Astrocyte (in vitro differentiated cells and primary cell): ENCODE measurements at regions not wholly inside any gene's neighbourhood (a gene's known extent, or its start where the extent isn't known, plus 50 kb on each side); places are given as distances from the start of the nearest gene placed in this dataset.

Experiments used
- EZH2 ChIP-seq: IDR thresholded peaks from 2 replicates; pipeline ENCODE4 v1.6.1; 2012; ENCODE audit warnings: mild to moderate bottlenecking, low read length, inconsistent platforms; ENCODE audit not compliant: insufficient read depth
- TF ChIP-seq, protein P1 (sequence below): IDR thresholded peaks from 2 replicates; pipeline ENCODE4 v1.5.1; 2011; ENCODE audit warnings: low read depth, mild to moderate bottlenecking, inconsistent platforms, low read length, moderate library complexity; ENCODE audit not compliant: insufficient read depth

DNA sequence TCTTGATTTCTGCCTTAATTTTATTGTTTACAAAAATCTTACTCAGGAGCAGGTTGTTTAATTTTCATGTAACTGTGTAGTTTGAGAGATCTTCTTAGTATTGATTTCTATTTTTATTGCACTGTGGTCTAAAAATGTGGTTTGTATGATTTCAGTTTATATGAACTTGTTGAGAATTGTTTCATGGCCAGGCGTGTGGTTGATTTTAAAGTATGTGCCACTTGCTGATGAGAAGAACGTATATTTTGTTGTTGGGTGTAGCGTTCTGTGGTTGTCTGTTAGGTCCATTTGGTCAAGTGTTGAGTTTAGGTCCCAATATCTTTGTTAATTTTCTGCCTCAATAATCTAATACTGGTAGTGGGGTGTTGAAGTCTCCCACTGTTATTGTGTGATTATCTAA is 996.8 kb downstream of the PCDH19 start:
- TF ChIP-seq, protein P1, sequence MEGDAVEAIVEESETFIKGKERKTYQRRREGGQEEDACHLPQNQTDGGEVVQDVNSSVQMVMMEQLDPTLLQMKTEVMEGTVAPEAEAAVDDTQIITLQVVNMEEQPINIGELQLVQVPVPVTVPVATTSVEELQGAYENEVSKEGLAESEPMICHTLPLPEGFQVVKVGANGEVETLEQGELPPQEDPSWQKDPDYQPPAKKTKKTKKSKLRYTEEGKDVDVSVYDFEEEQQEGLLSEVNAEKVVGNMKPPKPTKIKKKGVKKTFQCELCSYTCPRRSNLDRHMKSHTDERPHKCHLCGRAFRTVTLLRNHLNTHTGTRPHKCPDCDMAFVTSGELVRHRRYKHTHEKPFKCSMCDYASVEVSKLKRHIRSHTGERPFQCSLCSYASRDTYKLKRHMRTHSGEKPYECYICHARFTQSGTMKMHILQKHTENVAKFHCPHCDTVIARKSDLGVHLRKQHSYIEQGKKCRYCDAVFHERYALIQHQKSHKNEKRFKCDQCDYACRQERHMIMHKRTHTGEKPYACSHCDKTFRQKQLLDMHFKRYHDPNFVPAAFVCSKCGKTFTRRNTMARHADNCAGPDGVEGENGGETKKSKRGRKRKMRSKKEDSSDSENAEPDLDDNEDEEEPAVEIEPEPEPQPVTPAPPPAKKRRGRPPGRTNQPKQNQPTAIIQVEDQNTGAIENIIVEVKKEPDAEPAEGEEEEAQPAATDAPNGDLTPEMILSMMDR = no peak
- no peak for TF ChIP-seq EZH2
